ENCODE measurements at regions not wholly inside any gene's neighbourhood (a gene's known extent, or its start where the extent isn't known, plus 50 kb on each side); places are given as distances from the start of the nearest gene placed in this dataset.

DNA sequence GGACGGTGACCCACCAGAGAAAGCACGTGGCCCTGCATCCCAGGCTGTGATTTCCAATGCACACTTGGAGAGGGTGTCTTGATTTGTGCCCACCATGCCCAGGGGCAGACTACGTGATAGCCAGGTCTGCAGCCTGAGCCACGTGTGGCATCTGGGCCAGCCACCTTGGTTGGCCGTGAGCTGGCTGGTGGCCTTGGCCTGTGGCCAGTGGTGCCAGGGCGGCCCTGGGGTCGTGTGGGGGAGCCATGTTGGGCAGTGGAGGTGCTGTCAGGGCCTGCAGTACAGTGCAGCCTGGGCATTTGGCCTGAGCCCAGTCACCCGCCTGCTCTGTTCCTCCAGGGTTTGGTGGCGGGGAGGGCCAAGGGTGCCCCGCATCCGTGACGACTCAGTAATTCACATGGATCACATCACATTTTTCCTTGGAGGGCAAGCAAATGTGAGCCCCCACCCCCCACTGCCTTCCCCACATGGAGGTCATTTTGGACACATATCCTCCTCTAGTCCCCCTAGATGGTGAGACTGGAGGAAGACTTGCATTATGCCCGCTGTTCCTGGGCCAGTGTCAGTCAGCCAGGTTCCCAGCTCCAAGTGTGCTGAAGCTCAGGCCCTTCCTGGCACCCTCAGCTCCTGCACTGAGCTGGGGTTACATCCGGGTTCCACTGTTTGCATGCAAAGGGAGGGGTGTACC lies 201.4 kb downstream of the UBE3A start:
- TF ChIP-seq, protein P1, sequence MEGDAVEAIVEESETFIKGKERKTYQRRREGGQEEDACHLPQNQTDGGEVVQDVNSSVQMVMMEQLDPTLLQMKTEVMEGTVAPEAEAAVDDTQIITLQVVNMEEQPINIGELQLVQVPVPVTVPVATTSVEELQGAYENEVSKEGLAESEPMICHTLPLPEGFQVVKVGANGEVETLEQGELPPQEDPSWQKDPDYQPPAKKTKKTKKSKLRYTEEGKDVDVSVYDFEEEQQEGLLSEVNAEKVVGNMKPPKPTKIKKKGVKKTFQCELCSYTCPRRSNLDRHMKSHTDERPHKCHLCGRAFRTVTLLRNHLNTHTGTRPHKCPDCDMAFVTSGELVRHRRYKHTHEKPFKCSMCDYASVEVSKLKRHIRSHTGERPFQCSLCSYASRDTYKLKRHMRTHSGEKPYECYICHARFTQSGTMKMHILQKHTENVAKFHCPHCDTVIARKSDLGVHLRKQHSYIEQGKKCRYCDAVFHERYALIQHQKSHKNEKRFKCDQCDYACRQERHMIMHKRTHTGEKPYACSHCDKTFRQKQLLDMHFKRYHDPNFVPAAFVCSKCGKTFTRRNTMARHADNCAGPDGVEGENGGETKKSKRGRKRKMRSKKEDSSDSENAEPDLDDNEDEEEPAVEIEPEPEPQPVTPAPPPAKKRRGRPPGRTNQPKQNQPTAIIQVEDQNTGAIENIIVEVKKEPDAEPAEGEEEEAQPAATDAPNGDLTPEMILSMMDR (IDR thresholded peaks at IDR 0.05), result no peak
- TF ChIP-seq POLR2A (IDR thresholded peaks at IDR 0.05), result no peak
